CD14-positive monocyte (primary cell): ENCODE measurements at regions not wholly inside any gene's neighbourhood (a gene's known extent, or its start where the extent isn't known, plus 50 kb on each side); places are given as distances from the start of the nearest gene placed in this dataset.

Experiments used
- DNase-seq, 3 donors: peaks; one replicate each; pipeline ENCODE4 v3.0.0-alpha.2; 2011 to 2022
- H2AFZ ChIP-seq: 2 replicates; pipeline ENCODE4 v1.6.0; 2012; ENCODE audit warnings: mild to moderate bottlenecking, low read depth, low read length, inconsistent platforms; ENCODE audit not compliant: insufficient read depth, poor library complexity, severe bottlenecking
- H3K27ac ChIP-seq, 2 donors: 1 replicate in 1 of 2; 2 replicates in 1 of 2; pipeline ENCODE4 v1.5.1; 2012 to 2013; ENCODE audit warnings: low read length in 2 of 2, control low read depth in 1 of 2, inconsistent platforms in 1 of 2, low read depth in 1 of 2, mild to moderate bottlenecking in 1 of 2
- H3K27me3 ChIP-seq, 2 donors: one replicate each; pipeline versions ENCODE4 v1.6.0 to v1.6.1; 2011 to 2013; ENCODE audit warnings: low read length in 2 of 2; ENCODE audit not compliant: control insufficient read depth in 2 of 2, insufficient read depth in 2 of 2
- H3K36me3 ChIP-seq, 2 donors: replicated peaks in 1 of 2; 1 replicate in 1 of 2; 2 replicates in 1 of 2; pipeline versions ENCODE4 v1.5.1 to v1.6.1; 2012 to 2013; ENCODE audit warnings: low read length in 2 of 2, control low read depth in 1 of 2, inconsistent platforms in 1 of 2, mild to moderate bottlenecking in 1 of 2; ENCODE audit not compliant: insufficient read depth in 2 of 2, control insufficient read depth in 1 of 2
- H3K4me1 ChIP-seq, 2 donors: 1 replicate in 1 of 2; 2 replicates in 1 of 2; pipeline versions ENCODE4 v1.5.1 to v1.6.1; 2012 to 2013; ENCODE audit warnings: low read length in 2 of 2, control low read depth in 1 of 2, inconsistent platforms in 1 of 2, mild to moderate bottlenecking in 1 of 2, moderate library complexity in 1 of 2; ENCODE audit not compliant: insufficient read depth in 2 of 2, control insufficient read depth in 1 of 2
- H3K4me2 ChIP-seq: replicated peaks from 2 replicates; pipeline ENCODE3; 2012; ENCODE audit warnings: low read length, moderate library complexity, mild to moderate bottlenecking; ENCODE audit not compliant: poor library complexity, severe bottlenecking; ENCODE audit errors: extremely low read depth
- H3K4me3 ChIP-seq, 3 experiments: fragments of 200-600 bp in 1 of 3; sonication (generic) in 1 of 3; replicated peaks in 1 of 3; 1 replicate in 2 of 3; 2 replicates in 1 of 3; pipeline ENCODE4 v1.5.1; 2011 to 2013; ENCODE audit warnings: low read length in 3 of 3, mild to moderate bottlenecking in 3 of 3, control low read depth in 2 of 3, low read depth in 2 of 3, inconsistent platforms in 1 of 3, moderate library complexity in 1 of 3
- H3K79me2 ChIP-seq: 2 replicates; pipeline ENCODE4 v1.6.0; 2012; ENCODE audit warnings: mild to moderate bottlenecking, control low read depth, inconsistent platforms, low read length, moderate library complexity; ENCODE audit not compliant: insufficient read depth
- H3K9ac ChIP-seq: 2 replicates; pipeline ENCODE4 v1.6.0; 2017; ENCODE audit warnings: low read length, mild to moderate bottlenecking; ENCODE audit not compliant: insufficient read depth, poor library complexity, severe bottlenecking
- H3K9me3 ChIP-seq, 2 donors: replicated peaks in 1 of 2; 1 replicate in 1 of 2; 2 replicates in 1 of 2; pipeline versions ENCODE4 v1.5.1 to v1.6.1; 2012 to 2013; ENCODE audit warnings: low read length in 2 of 2, control low read depth in 1 of 2; ENCODE audit not compliant: control insufficient read depth in 1 of 2, insufficient read depth in 1 of 2
- H4K20me1 ChIP-seq: 2 replicates; pipeline ENCODE4 v1.6.0; 2012; ENCODE audit warnings: mild to moderate bottlenecking, low read length, control low read depth, moderate library complexity; ENCODE audit not compliant: insufficient read depth
- H3K27ac Mint-ChIP-seq, 7 donors: one replicate each; pipeline ENCODE4 v1.8.0; 2020; ENCODE audit warnings: mild to moderate bottlenecking in 7 of 7, mixed read lengths in 7 of 7, moderate library complexity in 6 of 7, inconsistent platforms in 2 of 7
- H3K27me3 Mint-ChIP-seq, 3 donors: one replicate each; pipeline ENCODE4 v1.8.0; 2021 to 2022; ENCODE audit warnings: low read depth in 3 of 3, mild to moderate bottlenecking in 3 of 3, mixed read lengths in 3 of 3, moderate library complexity in 3 of 3, inconsistent platforms in 1 of 3
- H3K36me3 Mint-ChIP-seq, 2 donors: one replicate each; pipeline ENCODE4 v1.8.0; 2020; ENCODE audit warnings: mixed read lengths in 2 of 2, inconsistent platforms in 1 of 2, mild to moderate bottlenecking in 1 of 2
- H3K4me1 Mint-ChIP-seq: one replicate; pipeline ENCODE4 v1.8.0; 2020; ENCODE audit warnings: mild to moderate bottlenecking, mixed read lengths
- H3K4me3 Mint-ChIP-seq, 2 donors: one replicate each; pipeline ENCODE4 v1.8.0; 2020; ENCODE audit warnings: mild to moderate bottlenecking in 2 of 2, mixed read lengths in 2 of 2, moderate library complexity in 1 of 2
- H3K9me3 Mint-ChIP-seq, 7 donors: one replicate each; pipeline ENCODE4 v1.8.0; 2020 to 2022; ENCODE audit warnings: mixed read lengths in 7 of 7, mild to moderate bottlenecking in 6 of 7, moderate library complexity in 6 of 7, inconsistent platforms in 2 of 7
- WGBS: methylation state at CpG from one replicate; pipeline ENCODE4 v1.1.5; 2013; ENCODE audit warnings: missing lambda C conversion rate; ENCODE audit not compliant: insufficient coverage; 5-methylcytosine and 5-hydroxymethylcytosine counted together
- intact Hi-C, 2 donors: fragments of 100-400 bp; cut with micrococcal nuclease; formaldehyde crosslinking; loops; one replicate each; pipeline versions ENCODE4 v1.15.0 to v1.15.1; 2023
- TF ChIP-seq, protein P1 (sequence below): fragments of 200-600 bp; IDR thresholded peaks from one replicate; pipeline ENCODE4 v1.8.0; 2022; ENCODE audit warnings: antibody characterized with exemption, mild to moderate bottlenecking

DNA sequence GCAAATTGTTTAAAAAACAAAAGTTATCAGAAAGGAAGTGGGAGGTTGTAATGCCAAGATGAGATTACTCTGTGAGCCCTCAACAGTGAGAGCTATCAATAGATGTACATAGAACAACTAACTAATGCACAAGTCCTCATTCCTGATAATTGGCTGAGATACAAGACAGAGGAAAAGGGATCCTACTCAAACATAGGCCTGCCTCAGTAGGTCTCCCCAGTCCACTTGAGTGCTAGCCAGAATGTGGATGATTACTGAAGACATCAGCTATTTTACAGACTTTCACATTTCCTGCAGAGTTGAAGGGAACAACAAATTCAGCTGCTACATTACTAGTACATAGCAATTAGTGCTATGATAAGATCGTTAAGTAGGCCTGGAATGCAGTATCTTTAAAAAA, 981.9 kb downstream of the TUSC7 start:
- Histone ChIP-seq H2AFZ (no peak overlapping the region), H3K27ac (no peak overlapping the region), H3K36me3 (no peaks in the 10 kb centered on the region), H3K27me3 (no peaks in the 10 kb centered on the region), H3K4me3 (no peak overlapping the region), H3K79me2 (no peaks in the 10 kb centered on the region), H3K9me3 (no peaks in the 10 kb centered on the region), H4K20me1 (no peaks in the 10 kb centered on the region), H3K9ac (no peak overlapping the region), H3K4me1 (no peaks in the 10 kb centered on the region), H3K4me2 (no peak overlapping the region)
- Mint-ChIP-seq H3K4me1 (no peaks in the 10 kb centered on the region), H3K27ac (no peak overlapping the region), H3K27me3 (peaks cover 0 to 2% (median 1%) of the 10 kb centered on the region in 3 donors), H3K4me3 (no peak overlapping the region), H3K9me3 (peaks cover 0 to 3% (median 1%) of the 10 kb centered on the region in 7 donors), H3K36me3 (no peaks in the 10 kb centered on the region)
- TF ChIP-seq, protein P1, sequence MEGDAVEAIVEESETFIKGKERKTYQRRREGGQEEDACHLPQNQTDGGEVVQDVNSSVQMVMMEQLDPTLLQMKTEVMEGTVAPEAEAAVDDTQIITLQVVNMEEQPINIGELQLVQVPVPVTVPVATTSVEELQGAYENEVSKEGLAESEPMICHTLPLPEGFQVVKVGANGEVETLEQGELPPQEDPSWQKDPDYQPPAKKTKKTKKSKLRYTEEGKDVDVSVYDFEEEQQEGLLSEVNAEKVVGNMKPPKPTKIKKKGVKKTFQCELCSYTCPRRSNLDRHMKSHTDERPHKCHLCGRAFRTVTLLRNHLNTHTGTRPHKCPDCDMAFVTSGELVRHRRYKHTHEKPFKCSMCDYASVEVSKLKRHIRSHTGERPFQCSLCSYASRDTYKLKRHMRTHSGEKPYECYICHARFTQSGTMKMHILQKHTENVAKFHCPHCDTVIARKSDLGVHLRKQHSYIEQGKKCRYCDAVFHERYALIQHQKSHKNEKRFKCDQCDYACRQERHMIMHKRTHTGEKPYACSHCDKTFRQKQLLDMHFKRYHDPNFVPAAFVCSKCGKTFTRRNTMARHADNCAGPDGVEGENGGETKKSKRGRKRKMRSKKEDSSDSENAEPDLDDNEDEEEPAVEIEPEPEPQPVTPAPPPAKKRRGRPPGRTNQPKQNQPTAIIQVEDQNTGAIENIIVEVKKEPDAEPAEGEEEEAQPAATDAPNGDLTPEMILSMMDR: no peak
- WGBS: no CpG with 5 or more reads among the region's 1 CpG
- DNase-seq: no peak
- intact Hi-C loops: no loop called here

DNA sequence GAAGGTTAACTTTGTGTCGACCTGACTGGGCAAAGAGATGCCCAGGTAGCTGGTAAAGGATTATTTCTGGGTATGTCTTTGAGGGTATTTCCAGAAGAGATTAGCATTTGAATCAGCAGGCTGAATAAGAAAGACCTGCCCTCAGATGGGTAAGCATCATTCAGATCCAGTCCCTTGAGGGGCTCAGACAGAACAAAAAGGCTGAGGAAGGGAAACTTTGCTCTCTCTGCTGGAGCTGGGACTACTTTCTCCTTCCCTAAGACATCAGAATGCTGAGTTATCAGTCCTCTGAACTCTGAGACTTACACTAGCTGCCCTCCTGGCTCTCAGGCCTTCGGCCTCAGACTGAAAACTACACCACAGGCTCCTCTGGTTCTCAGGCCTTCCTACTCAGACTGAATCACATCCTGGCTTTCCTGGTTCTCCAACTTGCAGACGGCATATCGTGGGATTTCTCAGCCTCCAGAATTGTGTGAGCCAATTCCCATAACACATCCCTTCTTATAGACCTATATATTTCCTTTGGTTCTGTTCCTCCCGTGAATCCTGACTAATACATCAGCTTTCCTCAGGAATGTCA, 982.9 kb downstream of the TUSC7 start:
- H3K27me3 Mint-ChIP-seq: peaks cover 0 to 2% (median 0%) of the 10 kb centered on the region in 3 donors
- H3K9me3 Mint-ChIP-seq: peaks cover 0 to 3% (median 1%) of the 10 kb centered on the region in 7 donors
- no peak overlapping the region for H3K4me3 Mint-ChIP-seq
- Histone ChIP-seq H3K79me2 (no peaks in the 10 kb centered on the region), H3K4me2 (no peak overlapping the region), H3K27ac (no peak overlapping the region), H3K4me1 (no peaks in the 10 kb centered on the region), H3K9ac (no peak overlapping the region), H4K20me1 (no peaks in the 10 kb centered on the region), H3K4me3 (no peak overlapping the region), H3K9me3 (no peaks in the 10 kb centered on the region), H3K27me3 (no peaks in the 10 kb centered on the region), H3K36me3 (no peaks in the 10 kb centered on the region), H2AFZ (no peak overlapping the region)
- WGBS: 82% methylated on average over 4 of the region's 5 CpGs
- intact Hi-C loops: no loop called here
- peak overlapping the region in 1 of 7 donors; percentile 44 for H3K27ac Mint-ChIP-seq
- no peaks in the 10 kb centered on the region for H3K36me3 Mint-ChIP-seq
- TF ChIP-seq, protein P1: no peak
- DNase-seq: no peak
- no peaks in the 10 kb centered on the region for H3K4me1 Mint-ChIP-seq
